ENCODE measurements at regions not wholly inside any gene's neighbourhood (a gene's known extent, or its start where the extent isn't known, plus 50 kb on each side); places are given as distances from the start of the nearest gene placed in this dataset.

DNA sequence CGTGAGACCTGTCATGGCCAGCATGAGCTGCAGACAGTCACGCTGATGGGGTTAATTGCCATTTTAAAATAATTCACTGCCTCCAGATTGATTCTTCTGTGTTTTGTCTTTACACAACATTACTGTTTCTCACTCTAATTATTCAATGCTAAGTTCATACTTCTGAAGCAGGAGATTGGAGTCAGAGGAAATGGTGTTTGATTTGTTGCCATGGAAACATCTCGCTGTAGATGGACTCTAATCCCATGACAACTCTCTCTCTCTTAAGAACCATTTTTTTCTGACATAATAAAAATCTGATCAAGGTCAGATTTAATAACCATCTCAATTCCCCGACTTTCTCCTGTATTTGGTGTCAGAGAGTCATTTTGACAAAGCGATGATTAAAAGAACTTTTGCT, 209.0 kb downstream of the IDS start:
- Histone ChIP-seq H3K79me2 (ENCODE audit: low read length) (no peaks in the 10 kb centered on the region), H3K27me3 (ENCODE audit: low read length) (no peaks in the 10 kb centered on the region), H3K27ac (ENCODE audit: low read length) (no peak overlapping the region), H3K9ac (ENCODE audit: low read length) (no peak overlapping the region), H3K4me2 (ENCODE audit: low read length) (no peak overlapping the region), H3F3A (ENCODE audit: low read length, unreplicated experiment) (no peaks in the 10 kb centered on the region), H3K9me2 (replicated peaks; ENCODE audit: low read length) (no peaks in the 10 kb centered on the region), H3K9me3 (ENCODE audit: low read length) (no peaks in the 10 kb centered on the region), H3K36me3 (ENCODE audit: low read depth, low read length) (no peaks in the 10 kb centered on the region), H3K4me3 (ENCODE audit: low read length) (no peak overlapping the region), H2AFZ (ENCODE audit: low read length) (no peak overlapping the region), H4K20me1 (ENCODE audit: low read length) (no peaks in the 10 kb centered on the region), H3K4me1 (ENCODE audit: insufficient read depth, low read length) (no peaks in the 10 kb centered on the region)
- ChIA-PET CTCF (interaction anchor here (0.5 kb wide), 1 partner anchor 9 kb away, joined by 3 read pairs; no protein-coding TSS in a partner anchor), POLR2A (ENCODE audit: unreplicated experiment) (no interaction called here)
- BruUV-seq (replicated peaks) = no TSS peak
- DNase-seq = no peak
- ATAC-seq = no peak
- TF ChIP-seq EZH2phosphoT487 (IDR thresholded peaks at IDR 0.05; ENCODE audit: borderline replicate concordance, low read length) (no peak), EZH2 (IDR thresholded peaks at IDR 0.05; ENCODE audit: low read length, unreplicated experiment) (no peak)
- TF ChIP-seq, protein P1, sequence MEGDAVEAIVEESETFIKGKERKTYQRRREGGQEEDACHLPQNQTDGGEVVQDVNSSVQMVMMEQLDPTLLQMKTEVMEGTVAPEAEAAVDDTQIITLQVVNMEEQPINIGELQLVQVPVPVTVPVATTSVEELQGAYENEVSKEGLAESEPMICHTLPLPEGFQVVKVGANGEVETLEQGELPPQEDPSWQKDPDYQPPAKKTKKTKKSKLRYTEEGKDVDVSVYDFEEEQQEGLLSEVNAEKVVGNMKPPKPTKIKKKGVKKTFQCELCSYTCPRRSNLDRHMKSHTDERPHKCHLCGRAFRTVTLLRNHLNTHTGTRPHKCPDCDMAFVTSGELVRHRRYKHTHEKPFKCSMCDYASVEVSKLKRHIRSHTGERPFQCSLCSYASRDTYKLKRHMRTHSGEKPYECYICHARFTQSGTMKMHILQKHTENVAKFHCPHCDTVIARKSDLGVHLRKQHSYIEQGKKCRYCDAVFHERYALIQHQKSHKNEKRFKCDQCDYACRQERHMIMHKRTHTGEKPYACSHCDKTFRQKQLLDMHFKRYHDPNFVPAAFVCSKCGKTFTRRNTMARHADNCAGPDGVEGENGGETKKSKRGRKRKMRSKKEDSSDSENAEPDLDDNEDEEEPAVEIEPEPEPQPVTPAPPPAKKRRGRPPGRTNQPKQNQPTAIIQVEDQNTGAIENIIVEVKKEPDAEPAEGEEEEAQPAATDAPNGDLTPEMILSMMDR (conservative IDR thresholded peaks at IDR 0.05; ENCODE audit: low read depth, low read length) = no peak
- intact Hi-C loops (cut with micrococcal nuclease) = no loop called here

DNA sequence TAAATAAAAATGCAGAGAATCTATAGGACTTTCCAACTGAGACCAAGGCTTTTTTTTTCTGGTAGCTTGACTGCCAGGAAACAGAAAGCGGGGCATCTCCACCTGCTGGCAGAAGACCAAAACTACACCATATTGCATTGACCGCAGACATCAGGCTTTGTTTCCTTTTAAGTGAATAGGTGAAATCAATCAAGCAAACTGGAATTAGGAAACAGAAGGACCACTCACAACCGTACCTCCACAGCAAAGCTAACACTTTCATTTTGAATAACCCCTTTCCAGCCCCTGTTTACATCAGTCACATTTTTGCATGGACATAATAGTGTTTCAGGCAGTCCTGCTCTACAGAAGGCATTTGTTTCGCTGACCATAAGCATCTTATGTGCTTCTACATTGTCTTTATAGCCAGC, 218.2 kb downstream of the IDS start:
- BruUV-seq (replicated peaks) = no TSS peak

DNA sequence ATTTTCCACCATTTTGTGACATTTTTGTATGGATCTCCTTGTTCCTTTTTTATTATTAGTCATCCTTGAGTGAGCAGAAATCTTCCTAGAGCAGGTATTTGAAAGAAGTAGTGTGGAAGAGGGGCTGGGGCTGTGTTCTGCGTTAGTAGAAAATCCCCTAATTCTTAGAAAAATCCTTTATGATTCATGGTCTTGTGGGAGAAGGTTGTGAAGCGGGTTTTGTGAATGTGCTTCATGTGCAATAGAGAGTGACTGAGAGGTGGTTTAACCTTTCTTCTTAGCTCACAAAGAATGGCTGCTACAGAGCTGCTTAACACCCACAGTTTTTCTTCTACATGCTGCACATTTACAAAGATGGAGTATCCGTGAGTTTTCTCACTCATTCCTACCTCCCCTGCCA, 220.5 kb downstream of the IDS start:
- TF ChIP-seq EZH2 (IDR thresholded peaks at IDR 0.05; ENCODE audit: low read length, unreplicated experiment) (no peak), EZH2phosphoT487 (IDR thresholded peaks at IDR 0.05; ENCODE audit: borderline replicate concordance, low read length) (no peak)
- TF ChIP-seq, protein P1 (conservative IDR thresholded peaks at IDR 0.05; ENCODE audit: low read depth, low read length) = no peak
- H3K27ac ChIP-seq (ENCODE audit: low read length) = no peak overlapping the region
- H3K4me2 ChIP-seq (ENCODE audit: low read length) = no peak overlapping the region
- POLR2A ChIA-PET (ENCODE audit: unreplicated experiment) = no interaction called here
- H3K79me2 ChIP-seq (ENCODE audit: low read length) = no peaks in the 10 kb centered on the region
- H3F3A ChIP-seq (ENCODE audit: low read length, unreplicated experiment) = no peaks in the 10 kb centered on the region
- H3K27me3 ChIP-seq (ENCODE audit: low read length) = no peaks in the 10 kb centered on the region
- H3K36me3 ChIP-seq (ENCODE audit: low read depth, low read length) = no peaks in the 10 kb centered on the region
- no peaks in the 10 kb centered on the region for H4K20me1 ChIP-seq (ENCODE audit: low read length)
- intact Hi-C loops (cut with micrococcal nuclease) = no loop called here
- DNase-seq (no peak), ATAC-seq (no peak)
- CTCF ChIA-PET = no interaction called here
- no peak overlapping the region for H2AFZ ChIP-seq (ENCODE audit: low read length)
- no peak overlapping the region for H3K9ac ChIP-seq (ENCODE audit: low read length)
- H3K9me3 ChIP-seq (ENCODE audit: low read length) = no peaks in the 10 kb centered on the region
- BruUV-seq (replicated peaks) = no TSS peak
- H3K4me1 ChIP-seq (ENCODE audit: insufficient read depth, low read length) = no peaks in the 10 kb centered on the region
- no peaks in the 10 kb centered on the region for H3K9me2 ChIP-seq (replicated peaks; ENCODE audit: low read length)
- no peak overlapping the region for H3K4me3 ChIP-seq (ENCODE audit: low read length)

More for the DNA sequence above, 218.2 kb downstream of the IDS start:
- Histone ChIP-seq H3K4me1 (ENCODE audit: insufficient read depth, low read length) (no peaks in the 10 kb centered on the region), H3K9me2 (replicated peaks; ENCODE audit: low read length) (no peaks in the 10 kb centered on the region), H4K20me1 (ENCODE audit: low read length) (no peaks in the 10 kb centered on the region), H3K9me3 (ENCODE audit: low read length) (no peaks in the 10 kb centered on the region), H3K27me3 (ENCODE audit: low read length) (no peaks in the 10 kb centered on the region), H2AFZ (ENCODE audit: low read length) (no peak overlapping the region), H3K27ac (ENCODE audit: low read length) (no peak overlapping the region), H3K9ac (ENCODE audit: low read length) (no peak overlapping the region), H3K4me3 (ENCODE audit: low read length) (no peak overlapping the region), H3K4me2 (ENCODE audit: low read length) (no peak overlapping the region), H3K36me3 (ENCODE audit: low read depth, low read length) (no peaks in the 10 kb centered on the region), H3F3A (ENCODE audit: low read length, unreplicated experiment) (no peaks in the 10 kb centered on the region), H3K79me2 (ENCODE audit: low read length) (no peaks in the 10 kb centered on the region)
- CTCF ChIA-PET = interaction anchor here (0.6 kb wide), 1 partner anchor 9 kb away, joined by 3 read pairs; no protein-coding TSS in a partner anchor
- TF ChIP-seq, protein P1 (conservative IDR thresholded peaks at IDR 0.05; ENCODE audit: low read depth, low read length) = peak; percentile 67
- TF ChIP-seq EZH2phosphoT487 (IDR thresholded peaks at IDR 0.05; ENCODE audit: borderline replicate concordance, low read length) = no peak
- no peak; the same call in 1 of the 2 replicates for ATAC-seq
- intact Hi-C loops (cut with micrococcal nuclease) = no loop called here
- DNase-seq = peak; percentile 52
- POLR2A ChIA-PET (ENCODE audit: unreplicated experiment) = no interaction called here
